ENCODE measurements at regions not wholly inside any gene's neighbourhood (a gene's known extent, or its start where the extent isn't known, plus 50 kb on each side); places are given as distances from the start of the nearest gene placed in this dataset.

GRCh38 chr4:124952601-124953000, 240.1 kb upstream of the ANKRD50 start:
- H3K27ac ChIP-seq = no peak overlapping the region

DNA sequence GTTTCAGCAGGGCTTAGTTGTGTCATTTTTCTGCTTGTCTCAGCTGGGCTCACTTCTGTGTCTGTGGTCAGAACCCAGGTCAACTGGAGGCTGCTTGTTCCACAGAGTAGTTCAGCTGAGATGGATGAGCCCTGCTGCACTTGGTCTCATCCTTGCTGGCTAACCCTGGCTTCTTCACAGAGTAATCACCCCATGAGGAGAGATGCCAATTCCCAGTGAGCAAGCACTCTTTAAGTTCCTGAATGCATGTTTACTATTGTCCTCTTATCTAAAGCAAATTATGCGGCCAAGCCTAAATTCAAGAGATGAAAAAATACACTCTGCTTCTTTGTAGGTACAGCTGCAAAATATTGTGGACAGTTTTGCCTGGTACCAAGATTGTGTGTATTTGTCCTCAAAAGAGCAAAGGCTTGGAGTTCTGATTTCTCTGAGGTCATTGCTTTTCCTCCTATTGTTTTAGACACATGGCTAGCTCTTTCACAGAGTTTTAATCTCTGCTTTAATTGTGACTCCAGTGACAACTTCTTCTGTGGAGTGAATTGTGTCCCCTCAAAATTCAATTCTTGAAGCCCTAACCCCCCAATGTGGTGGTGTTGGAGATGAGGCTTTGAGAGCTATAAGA, 236.6 kb upstream of the ANKRD50 start:
- H3K4me3 ChIP-seq = no peak overlapping the region
- peak in 1 of 2 experiments; percentile 39 for DNase-seq (ENCODE audit: low read depth in 1 of 2, low spot score in 2 of 2)
- H3K36me3 ChIP-seq = no peaks in the 10 kb centered on the region
- no peaks in the 10 kb centered on the region for H3K27me3 ChIP-seq (replicated peaks)
- H3K27ac ChIP-seq = peak overlapping the region; percentile 65
- no peaks in the 10 kb centered on the region for H3K9me3 ChIP-seq (replicated peaks)
- H3K4me1 ChIP-seq (replicated peaks) = peaks cover 43% of the 10 kb centered on the region

More at GRCh38 chr4:124952601-124953000, 240.1 kb upstream of the ANKRD50 start:
- DNase-seq (ENCODE audit: low read depth in 1 of 2, low spot score in 2 of 2) = no peak
- H3K4me3 ChIP-seq = no peak overlapping the region
- no peaks in the 10 kb centered on the region for H3K27me3 ChIP-seq (replicated peaks)
- H3K36me3 ChIP-seq = no peaks in the 10 kb centered on the region
- peaks cover 27% of the 10 kb centered on the region for H3K4me1 ChIP-seq (replicated peaks)
- no peaks in the 10 kb centered on the region for H3K9me3 ChIP-seq (replicated peaks)

GRCh38 chr4:124947622-124948265, 235.2 kb upstream of the ANKRD50 start:
- Histone ChIP-seq H3K4me1 (replicated peaks) (peaks cover 50% of the 10 kb centered on the region), H3K9me3 (replicated peaks) (no peaks in the 10 kb centered on the region), H3K36me3 (no peaks in the 10 kb centered on the region), H3K4me3 (no peak overlapping the region), H3K27ac (peak overlapping the region; percentile 65), H3K27me3 (replicated peaks) (no peaks in the 10 kb centered on the region)
- DNase-seq (ENCODE audit: low read depth in 1 of 2, low spot score in 2 of 2) = peak in 1 of 2 experiments; percentile 41

GRCh38 chr4:124946696-124947095, 234.2 kb upstream of the ANKRD50 start:
- peaks cover 51% of the 10 kb centered on the region for H3K4me1 ChIP-seq (replicated peaks)
- H3K27me3 ChIP-seq (replicated peaks) = no peaks in the 10 kb centered on the region
- no peak overlapping the region for H3K4me3 ChIP-seq
- H3K36me3 ChIP-seq = no peaks in the 10 kb centered on the region
- peak overlapping the region; percentile 65; the same call in 1 of the 2 replicates for H3K27ac ChIP-seq
- no peaks in the 10 kb centered on the region for H3K9me3 ChIP-seq (replicated peaks)
- no peak for DNase-seq (ENCODE audit: low read depth in 1 of 2, low spot score in 2 of 2)

- Histone ChIP-seq H3K9me3 (replicated peaks) (no peaks in the 10 kb centered on the region), H3K27ac (no peak overlapping the region), H3K36me3 (no peaks in the 10 kb centered on the region), H3K4me3 (no peak overlapping the region), H3K4me1 (replicated peaks) (peaks cover 62% of the 10 kb centered on the region), H3K27me3 (replicated peaks) (no peaks in the 10 kb centered on the region)
- no peak for DNase-seq (ENCODE audit: low read depth in 1 of 2, low spot score in 2 of 2)
These were observed 232.9 kb upstream of the ANKRD50 start for GRCh38 chr4:124945422-124945821.

GRCh38 chr4:124943938-124944337, 231.4 kb upstream of the ANKRD50 start:
- no peaks in the 10 kb centered on the region for H3K36me3 ChIP-seq
- peaks cover 65% of the 10 kb centered on the region for H3K4me1 ChIP-seq (replicated peaks)
- no peak for DNase-seq (ENCODE audit: low read depth in 1 of 2, low spot score in 2 of 2)
- no peak overlapping the region for H3K4me3 ChIP-seq
- H3K9me3 ChIP-seq (replicated peaks) = no peaks in the 10 kb centered on the region
- peak overlapping the region; percentile 81 for H3K27ac ChIP-seq
- no peaks in the 10 kb centered on the region for H3K27me3 ChIP-seq (replicated peaks)

DNA sequence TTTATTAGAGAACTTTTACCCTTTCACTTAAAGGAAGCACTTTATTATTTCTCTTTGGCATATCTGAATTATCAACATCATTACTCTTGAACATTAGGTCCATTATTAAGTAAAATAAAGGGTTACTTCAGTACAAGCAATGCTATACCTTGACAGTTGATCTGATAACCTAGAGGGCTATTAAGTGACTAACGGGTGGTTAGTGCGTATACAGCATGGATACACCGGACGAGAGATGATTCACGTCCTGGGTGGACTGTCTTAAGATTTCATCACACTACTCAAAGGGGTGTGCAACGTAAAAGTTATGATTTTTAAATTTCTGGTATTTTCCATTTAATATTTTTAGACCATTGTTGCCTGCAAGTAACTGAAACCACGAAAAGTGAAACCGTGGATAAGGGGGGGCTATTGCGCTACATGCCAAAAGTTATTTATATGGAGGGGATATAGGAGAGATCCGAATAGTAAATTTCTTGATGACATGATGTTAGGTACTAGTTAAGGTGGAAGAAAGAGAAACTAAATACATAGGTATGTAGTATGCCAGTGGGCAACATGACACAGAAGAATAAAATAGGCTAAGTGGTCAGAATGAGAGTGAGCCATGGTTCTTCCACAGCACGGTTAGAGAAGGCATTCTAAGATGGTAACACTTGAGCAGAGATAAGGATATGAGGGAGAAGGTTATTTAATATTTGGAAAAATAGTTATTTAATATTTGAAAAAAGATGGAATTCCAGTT, 230.8 kb upstream of the ANKRD50 start:
- Histone ChIP-seq H3K27ac (peak overlapping the region; percentile 81), H3K9me3 (replicated peaks) (no peaks in the 10 kb centered on the region), H3K4me3 (no peak overlapping the region), H3K36me3 (no peaks in the 10 kb centered on the region), H3K27me3 (replicated peaks) (no peaks in the 10 kb centered on the region), H3K4me1 (replicated peaks) (peaks cover 65% of the 10 kb centered on the region)
- DNase-seq (ENCODE audit: low read depth in 1 of 2, low spot score in 2 of 2) = no peak

- H3K27me3 ChIP-seq (replicated peaks) = no peaks in the 10 kb centered on the region
- H3K36me3 ChIP-seq = no peaks in the 10 kb centered on the region
- no peaks in the 10 kb centered on the region for H3K9me3 ChIP-seq (replicated peaks)
- H3K27ac ChIP-seq = peak overlapping the region; percentile 76
- DNase-seq (ENCODE audit: low read depth in 1 of 2, low spot score in 2 of 2) = no peak
- no peak overlapping the region for H3K4me3 ChIP-seq
- peaks cover 50% of the 10 kb centered on the region for H3K4me1 ChIP-seq (replicated peaks)
These were observed 228.7 kb upstream of the ANKRD50 start for GRCh38 chr4:124941267-124941666.

DNA sequence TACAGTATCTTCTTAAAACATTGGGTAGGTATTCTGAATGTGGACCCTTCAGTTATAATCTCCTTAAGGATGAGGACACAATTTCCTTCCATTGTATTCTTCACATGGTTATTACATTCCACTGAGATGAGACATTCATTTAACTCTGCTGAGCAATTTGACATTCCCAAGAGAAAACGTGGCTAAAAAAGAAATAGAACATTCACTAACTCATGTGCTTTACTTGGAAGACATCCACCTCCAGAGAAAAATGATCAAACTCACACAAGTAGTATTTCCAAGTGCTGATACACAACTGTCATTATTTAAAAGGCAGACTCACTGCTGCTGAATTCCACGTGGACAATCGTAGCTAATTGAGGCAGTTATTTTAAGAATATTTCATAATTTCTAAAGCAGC, 227.9 kb upstream of the ANKRD50 start:
- H3K4me3 ChIP-seq = no peak overlapping the region
- H3K36me3 ChIP-seq = no peaks in the 10 kb centered on the region
- peak in 1 of 2 experiments; percentile 86 for DNase-seq (ENCODE audit: low read depth in 1 of 2, low spot score in 2 of 2)
- no peaks in the 10 kb centered on the region for H3K9me3 ChIP-seq (replicated peaks)
- no peaks in the 10 kb centered on the region for H3K27me3 ChIP-seq (replicated peaks)
- peaks cover 50% of the 10 kb centered on the region for H3K4me1 ChIP-seq (replicated peaks)
- peak overlapping the region; percentile 76 for H3K27ac ChIP-seq

DNA sequence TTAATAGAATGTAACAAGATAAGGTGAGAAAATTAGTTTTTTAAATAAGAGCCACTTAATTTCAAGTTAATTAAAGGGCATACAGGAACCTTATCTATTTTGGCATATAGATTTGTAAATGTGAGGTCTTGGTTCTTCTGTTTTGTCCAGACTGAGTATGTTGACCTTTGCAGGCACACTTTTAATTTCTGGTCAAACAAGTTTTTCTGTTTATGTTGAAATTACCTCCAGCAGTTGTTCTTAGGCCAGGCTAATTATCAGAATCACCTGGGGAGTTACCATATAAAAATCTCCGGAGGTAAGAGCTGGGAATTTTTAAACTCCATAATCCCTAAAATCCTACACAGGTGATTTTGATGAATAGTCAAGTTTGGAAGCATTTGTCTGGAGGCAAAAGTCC, 227.4 kb upstream of the ANKRD50 start:
- H3K27me3 ChIP-seq (replicated peaks) = no peaks in the 10 kb centered on the region
- peaks cover 48% of the 10 kb centered on the region for H3K4me1 ChIP-seq (replicated peaks)
- no peaks in the 10 kb centered on the region for H3K9me3 ChIP-seq (replicated peaks)
- H3K4me3 ChIP-seq = no peak overlapping the region
- H3K36me3 ChIP-seq = no peaks in the 10 kb centered on the region
- H3K27ac ChIP-seq = peak overlapping the region; percentile 76
- DNase-seq (ENCODE audit: low read depth in 1 of 2, low spot score in 2 of 2) = no peak

DNA sequence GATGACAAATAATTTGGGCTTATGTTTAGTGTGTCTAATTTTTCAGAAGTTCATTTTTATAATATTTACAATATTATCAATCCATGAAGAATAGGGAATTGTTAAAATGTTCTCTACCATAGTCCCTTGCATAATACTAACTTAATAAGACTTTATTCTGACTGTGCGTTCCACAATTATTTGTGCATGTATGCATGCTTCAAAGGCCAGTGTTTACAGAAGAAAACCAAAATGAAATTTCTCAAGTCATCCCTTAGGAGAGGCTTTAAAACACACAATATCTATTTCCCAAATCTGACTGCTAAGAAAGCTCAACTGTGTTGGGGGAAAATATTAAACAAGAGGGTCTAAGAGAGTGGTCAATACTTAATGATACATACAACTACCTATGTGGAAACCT, 226.3 kb upstream of the ANKRD50 start:
- H3K36me3 ChIP-seq = no peaks in the 10 kb centered on the region
- no peak for DNase-seq (ENCODE audit: low read depth in 1 of 2, low spot score in 2 of 2)
- H3K27ac ChIP-seq = no peak overlapping the region
- H3K4me1 ChIP-seq (replicated peaks) = peaks cover 47% of the 10 kb centered on the region
- H3K9me3 ChIP-seq (replicated peaks) = no peaks in the 10 kb centered on the region
- no peak overlapping the region for H3K4me3 ChIP-seq
- no peaks in the 10 kb centered on the region for H3K27me3 ChIP-seq (replicated peaks)

DNA sequence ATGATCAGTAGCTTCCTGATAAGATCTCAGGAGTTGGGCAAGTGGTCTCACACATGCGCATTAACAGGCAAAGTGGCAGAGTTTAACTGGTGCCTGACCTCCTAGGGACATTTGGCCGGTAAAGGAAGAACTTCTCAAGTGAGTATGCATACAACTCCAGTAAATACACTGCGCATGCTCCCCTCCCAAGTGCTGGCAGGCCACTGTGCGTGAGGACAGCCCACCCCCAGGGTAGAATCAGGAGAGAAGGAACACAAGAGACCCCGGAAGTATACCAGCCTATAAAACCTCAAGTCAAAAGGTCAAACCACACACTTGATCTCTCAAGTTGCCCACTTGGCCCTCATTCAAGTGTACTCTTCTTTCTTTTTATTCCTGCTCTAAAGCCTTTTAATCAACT, 225.5 kb upstream of the ANKRD50 start:
- no peaks in the 10 kb centered on the region for H3K9me3 ChIP-seq (replicated peaks)
- H3K4me1 ChIP-seq (replicated peaks) = peaks cover 38% of the 10 kb centered on the region
- H3K27me3 ChIP-seq (replicated peaks) = no peaks in the 10 kb centered on the region
- H3K4me3 ChIP-seq = no peak overlapping the region
- no peaks in the 10 kb centered on the region for H3K36me3 ChIP-seq
- H3K27ac ChIP-seq = no peak overlapping the region
- DNase-seq (ENCODE audit: low read depth in 1 of 2, low spot score in 2 of 2) = no peak

- Histone ChIP-seq H3K4me1 (replicated peaks) (peaks cover 31% of the 10 kb centered on the region), H3K4me3 (no peak overlapping the region), H3K9me3 (replicated peaks) (no peaks in the 10 kb centered on the region), H3K36me3 (no peaks in the 10 kb centered on the region), H3K27me3 (replicated peaks) (no peaks in the 10 kb centered on the region), H3K27ac (no peak overlapping the region)
- no peak for DNase-seq (ENCODE audit: low read depth in 1 of 2, low spot score in 2 of 2)
These were observed 223.9 kb upstream of the ANKRD50 start for GRCh38 chr4:124936427-124936826.

GRCh38 chr4:124934916-124935315, 222.4 kb upstream of the ANKRD50 start:
- Histone ChIP-seq H3K27ac (no peak overlapping the region), H3K4me1 (replicated peaks) (peaks cover 19% of the 10 kb centered on the region), H3K36me3 (no peaks in the 10 kb centered on the region), H3K9me3 (replicated peaks) (no peaks in the 10 kb centered on the region), H3K27me3 (replicated peaks) (no peaks in the 10 kb centered on the region), H3K4me3 (no peak overlapping the region)
- no peak for DNase-seq (ENCODE audit: low read depth in 1 of 2, low spot score in 2 of 2)
